ENCODE measurements at regions not wholly inside any gene's neighbourhood (a gene's known extent, or its start where the extent isn't known, plus 50 kb on each side); places are given as distances from the start of the nearest gene placed in this dataset.
A peak's percentile ranks its signal among the peaks of the same experiment; 100 is the strongest.
"Not testable (repeated sequence)": the region's sequence is repeated elsewhere in the genome, so short reads cannot be mapped to it uniquely, and the experiment has no call there.

DNA sequence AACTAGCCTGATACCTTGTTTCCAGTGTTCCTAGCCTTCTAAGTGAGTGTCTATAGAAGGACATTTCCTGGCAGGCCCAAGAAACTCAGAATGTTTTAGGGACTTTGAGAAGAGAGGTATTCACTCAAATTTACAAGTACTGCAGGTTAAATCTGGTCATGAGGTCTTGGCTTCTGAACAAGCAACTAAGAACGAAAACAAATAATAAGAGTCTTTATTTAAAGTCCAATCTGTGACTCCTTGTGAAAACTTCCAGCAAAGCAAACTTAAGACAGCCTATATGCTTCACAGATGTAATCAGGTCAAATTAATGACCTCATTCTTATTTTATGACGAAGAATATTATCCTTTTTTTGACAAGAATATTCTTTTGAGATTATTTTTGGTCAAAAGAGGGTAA, 79.4 kb upstream of the PRSS16 start:
- Mint-ChIP-seq H3K27me3 (peaks cover 4% of the 10 kb centered on the region), H3K9me3 (peaks cover 5% of the 10 kb centered on the region), H3K4me3 (no peak overlapping the region), H3K27ac (no peak overlapping the region), H3K36me3 (ENCODE audit: low read depth) (no peaks in the 10 kb centered on the region), H3K4me1 (no peaks in the 10 kb centered on the region)
- ATAC-seq (no peak), DNase-seq (no peak)

DNA sequence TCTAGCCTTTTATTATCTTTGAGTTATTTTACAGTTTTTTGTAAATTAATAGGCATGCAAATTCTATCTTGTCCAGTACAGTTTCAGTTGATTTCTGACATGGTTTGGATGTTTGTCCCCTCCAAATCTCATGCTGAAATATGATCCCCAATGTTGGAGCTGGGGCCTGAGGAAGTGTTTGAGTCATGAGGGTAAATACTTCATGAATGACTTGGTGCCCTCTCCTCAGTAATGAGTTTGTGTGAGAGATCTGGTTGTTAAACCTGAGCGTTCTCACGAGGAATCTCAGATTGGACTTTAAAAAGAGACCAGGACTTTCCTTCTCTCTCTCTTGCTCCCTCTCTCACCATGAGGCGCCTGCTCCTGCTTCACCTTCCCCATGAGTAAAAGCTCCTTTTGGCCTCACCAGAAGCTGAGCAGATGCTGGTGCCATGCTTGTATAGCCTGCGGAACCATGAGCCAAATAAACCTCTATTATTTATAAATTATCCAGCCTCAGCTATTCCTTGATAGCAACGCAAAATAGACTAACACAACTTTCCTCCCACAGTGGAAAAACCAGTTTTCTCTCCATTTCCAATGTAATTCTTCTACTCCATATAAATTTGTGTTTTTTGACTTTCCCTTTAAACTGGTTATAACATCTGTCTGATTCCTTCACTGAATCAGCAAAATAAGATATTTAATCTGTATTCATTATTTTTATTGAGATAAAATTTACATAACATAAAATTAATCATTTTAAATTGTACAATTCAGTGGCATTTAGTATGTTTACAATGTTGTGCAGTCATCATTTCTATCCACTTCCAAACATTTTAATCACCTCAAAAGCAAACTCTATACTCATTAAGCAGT, 78.7 kb upstream of the PRSS16 start:
- Mint-ChIP-seq H3K27ac (no peak overlapping the region), H3K9me3 (peaks cover 5% of the 10 kb centered on the region), H3K27me3 (peaks cover 4% of the 10 kb centered on the region), H3K4me1 (no peaks in the 10 kb centered on the region), H3K36me3 (ENCODE audit: low read depth) (no peaks in the 10 kb centered on the region), H3K4me3 (no peak overlapping the region)
- ATAC-seq (no peak), DNase-seq (no peak)

DNA sequence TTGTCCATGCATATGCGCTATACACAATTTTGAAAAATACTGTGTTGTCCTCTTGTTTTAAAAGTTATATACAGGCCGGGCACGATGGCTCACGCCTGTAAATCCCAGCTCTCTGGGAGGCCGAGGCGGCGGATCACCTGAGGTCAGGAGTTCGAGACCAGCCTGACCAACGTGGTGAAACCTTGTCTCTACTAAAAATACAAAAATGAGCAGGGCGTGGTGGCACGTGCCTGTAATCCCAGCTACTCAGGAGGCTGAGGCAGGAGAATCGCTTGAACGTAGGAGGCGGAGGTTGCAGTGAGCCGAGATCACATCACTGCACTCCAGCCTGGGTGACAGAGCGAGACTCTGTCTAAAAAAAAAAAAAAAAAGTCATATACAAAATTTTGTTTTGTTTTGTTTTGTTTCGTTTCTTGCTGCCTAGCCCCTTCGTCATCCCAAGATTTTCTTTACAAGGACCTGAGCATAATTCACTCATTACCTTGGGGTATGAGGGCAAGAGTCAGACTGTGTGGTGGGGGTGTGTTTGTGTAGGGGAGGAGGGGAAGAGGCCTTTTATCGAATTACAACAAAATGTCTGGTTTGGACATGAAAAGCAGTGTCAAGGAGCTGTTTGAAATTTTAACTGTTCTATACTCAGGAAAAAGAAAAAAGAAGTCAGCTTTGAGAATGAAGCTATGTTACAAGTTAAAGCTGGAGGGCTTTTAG, 74.8 kb upstream of the PRSS16 start:
- not testable (repeated sequence) for H3K9me3 Mint-ChIP-seq; H3K27ac Mint-ChIP-seq; H3K27me3 Mint-ChIP-seq; ATAC-seq; DNase-seq; H3K4me3 Mint-ChIP-seq; H3K36me3 Mint-ChIP-seq (ENCODE audit: low read depth)
- peaks cover 16% of the 10 kb centered on the region for H3K4me1 Mint-ChIP-seq

DNA sequence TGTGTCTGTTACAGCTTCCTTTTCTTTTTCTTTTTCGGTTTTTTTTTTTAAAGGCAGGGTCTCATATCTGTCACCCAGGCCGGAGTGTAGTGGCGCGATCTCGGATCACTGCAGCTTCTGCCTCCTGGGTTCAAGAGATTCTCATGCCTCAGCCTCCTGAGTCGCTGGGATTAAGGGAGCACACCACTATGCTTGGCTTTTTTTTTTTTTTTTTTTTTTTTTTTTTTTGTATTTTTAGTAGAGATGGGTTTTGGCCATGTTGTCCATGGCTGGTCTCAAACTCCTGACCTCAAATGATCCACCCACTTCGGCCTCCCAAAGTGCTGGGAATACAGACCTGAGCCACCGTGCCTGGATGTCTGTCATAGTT, 74.3 kb upstream of the PRSS16 start:
- H3K36me3 Mint-ChIP-seq (ENCODE audit: low read depth); ATAC-seq; H3K4me3 Mint-ChIP-seq; DNase-seq; H3K9me3 Mint-ChIP-seq; H3K27ac Mint-ChIP-seq; H3K27me3 Mint-ChIP-seq: not testable (repeated sequence)
- peaks cover 21% of the 10 kb centered on the region for H3K4me1 Mint-ChIP-seq

GRCh38 chr6:27174958-27175357, 72.5 kb upstream of the PRSS16 start:
- Mint-ChIP-seq H3K27me3 (peaks cover 13% of the 10 kb centered on the region), H3K4me1 (peaks cover 26% of the 10 kb centered on the region), H3K27ac (no peak overlapping the region), H3K9me3 (peaks cover 5% of the 10 kb centered on the region), H3K36me3 (ENCODE audit: low read depth) (peaks cover 2% of the 10 kb centered on the region), H3K4me3 (no peak overlapping the region)
- DNase-seq (no peak), ATAC-seq (no peak)

DNA sequence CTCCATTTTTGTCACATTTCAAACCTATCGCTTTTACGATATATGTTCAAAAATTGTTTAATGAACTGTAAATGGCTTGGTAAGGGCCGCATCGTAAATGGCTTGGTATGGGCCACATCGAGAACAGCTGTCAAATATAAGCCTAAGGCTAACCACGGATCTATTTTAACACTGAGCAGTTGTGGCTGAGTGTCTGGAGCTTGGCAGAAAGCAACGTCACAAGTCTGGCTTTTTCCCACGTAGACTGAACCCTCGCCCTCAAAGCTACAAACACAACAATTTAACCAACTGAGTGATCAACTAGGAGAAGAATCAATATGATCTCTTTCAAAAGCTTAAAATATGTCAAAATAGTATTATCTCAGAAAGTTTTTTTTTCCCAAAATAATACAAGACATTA, 71.4 kb upstream of the PRSS16 start:
- ATAC-seq (no peak), DNase-seq (no peak)
- H3K4me3 Mint-ChIP-seq, result peak overlapping the region; percentile 90
- peaks cover 14% of the 10 kb centered on the region for H3K27me3 Mint-ChIP-seq
- peaks cover 26% of the 10 kb centered on the region for H3K4me1 Mint-ChIP-seq
- H3K36me3 Mint-ChIP-seq (ENCODE audit: low read depth), result peaks cover 2% of the 10 kb centered on the region
- H3K9me3 Mint-ChIP-seq, result no peaks in the 10 kb centered on the region
- no peak overlapping the region for H3K27ac Mint-ChIP-seq

DNA sequence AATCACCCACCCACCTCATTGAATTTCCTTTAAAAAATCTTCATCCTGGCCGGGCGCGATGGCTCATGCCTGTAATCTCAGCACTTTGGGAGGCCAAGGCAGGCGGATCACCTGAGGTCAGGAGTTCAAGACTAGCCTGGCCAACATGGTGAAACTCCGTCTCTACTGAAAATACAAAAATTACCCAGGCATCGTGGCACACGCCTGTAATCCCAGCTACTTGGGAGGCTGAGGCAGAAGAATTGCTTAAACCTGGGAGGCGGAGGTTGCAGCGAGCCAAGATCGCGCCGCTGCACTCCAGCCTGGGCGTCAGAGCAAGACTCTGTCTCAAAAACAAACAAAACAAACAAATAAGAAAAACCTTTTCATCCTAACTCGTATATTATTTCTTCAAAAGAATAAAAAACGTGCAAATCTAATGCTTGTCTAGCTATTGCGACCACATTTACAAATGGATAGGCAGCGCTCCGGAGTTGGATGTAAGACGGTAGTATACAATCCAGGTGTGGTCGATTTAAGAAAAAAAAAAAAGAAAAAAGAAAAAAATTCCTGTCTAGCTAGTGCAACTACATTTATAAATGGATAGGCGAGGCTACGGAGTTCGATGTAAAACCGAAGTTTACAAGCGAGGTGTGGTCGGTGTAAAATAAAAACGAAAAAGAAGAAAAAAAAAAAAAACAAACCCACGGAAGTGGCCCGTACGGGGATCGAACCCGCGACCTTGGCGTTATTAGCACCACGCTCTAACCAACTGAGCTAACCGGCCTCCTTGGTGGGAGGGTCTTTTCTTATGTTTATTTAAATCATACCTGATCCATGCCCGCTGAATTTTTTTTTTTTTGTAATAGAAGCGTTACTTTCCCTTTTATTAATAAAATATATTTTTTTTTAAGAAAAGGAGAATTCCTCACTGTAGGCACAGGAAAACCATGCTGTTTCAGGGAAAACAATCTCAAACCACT, 70.7 kb upstream of the PRSS16 start:
- H3K4me1 Mint-ChIP-seq, result peaks cover 26% of the 10 kb centered on the region
- peak; percentile 24 for ATAC-seq
- peaks cover 2% of the 10 kb centered on the region for H3K36me3 Mint-ChIP-seq (ENCODE audit: low read depth)
- no peaks in the 10 kb centered on the region for H3K9me3 Mint-ChIP-seq
- peak overlapping the region; percentile 90 for H3K4me3 Mint-ChIP-seq
- H3K27me3 Mint-ChIP-seq, result peaks cover 14% of the 10 kb centered on the region
- peak overlapping the region; percentile 87 for H3K27ac Mint-ChIP-seq
- peak; percentile 63 for DNase-seq

DNA sequence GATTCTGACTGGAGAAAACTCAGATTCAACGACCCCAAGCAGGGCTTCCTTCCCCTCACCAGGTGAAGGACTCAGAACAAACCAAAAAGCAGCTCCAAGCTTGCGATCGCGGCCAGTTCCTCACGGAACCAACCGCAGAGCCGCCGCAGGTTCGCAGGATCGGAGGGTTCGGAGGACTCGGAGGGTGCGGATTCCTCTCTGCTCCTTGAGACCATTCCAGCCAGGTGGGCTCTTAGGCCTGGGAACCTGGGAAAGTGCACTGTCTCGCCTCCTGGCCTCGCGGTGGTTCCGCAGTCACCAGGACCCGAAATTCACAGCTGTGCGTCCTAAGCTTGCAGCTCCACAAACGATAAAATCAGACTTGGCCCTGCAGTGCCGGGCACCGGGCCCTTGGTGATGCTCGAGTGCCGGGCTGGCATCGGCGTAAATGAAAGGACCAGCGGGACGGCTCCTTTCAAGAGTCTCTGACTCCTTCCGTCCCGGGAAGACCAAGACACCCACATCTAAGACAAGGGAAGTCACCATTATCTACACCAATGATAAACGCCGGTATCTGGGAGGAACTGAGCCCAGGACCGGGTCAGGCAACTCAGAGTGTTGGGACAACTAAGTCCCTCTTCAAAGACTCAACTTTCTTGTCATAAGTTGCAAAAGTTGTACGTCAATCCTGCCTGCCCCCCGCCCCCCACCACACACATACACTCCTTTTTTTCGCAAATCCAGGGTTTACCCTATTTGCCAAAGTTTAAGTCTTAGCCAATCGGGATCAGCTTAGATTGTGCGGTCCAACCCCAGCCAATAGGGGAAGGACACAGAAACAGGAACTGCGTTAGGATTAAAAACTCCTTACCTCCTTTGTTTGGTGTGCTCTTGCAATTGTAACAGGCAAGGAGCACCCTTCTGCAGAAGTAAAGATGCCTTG, 69.8 kb upstream of the PRSS16 start:
- Mint-ChIP-seq H3K4me1 (peaks cover 26% of the 10 kb centered on the region), H3K9me3 (no peaks in the 10 kb centered on the region), H3K27ac (peak overlapping the region; percentile 87), H3K4me3 (peak overlapping the region; percentile 90), H3K27me3 (peaks cover 14% of the 10 kb centered on the region), H3K36me3 (ENCODE audit: low read depth) (peaks cover 2% of the 10 kb centered on the region)
- DNase-seq (peak; percentile 75), ATAC-seq (peak; percentile 87)

DNA sequence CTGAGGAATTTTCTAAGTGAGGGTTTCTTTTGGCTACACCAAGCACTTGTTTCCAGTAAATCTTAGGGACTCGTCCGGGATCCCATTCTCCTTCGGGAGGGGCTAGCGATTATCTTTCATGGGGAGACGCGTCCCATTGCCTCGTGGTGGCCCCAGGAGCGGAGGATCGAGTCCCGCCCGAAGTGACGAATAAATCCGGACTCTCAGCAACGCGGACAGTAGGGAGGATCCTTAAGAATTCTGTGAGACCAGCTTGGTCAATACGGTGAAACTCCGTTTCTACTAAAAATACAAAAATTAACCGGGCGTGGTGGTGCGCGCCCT, 69.1 kb upstream of the PRSS16 start:
- Mint-ChIP-seq H3K27ac (peak overlapping the region; percentile 87), H3K4me3 (peak overlapping the region; percentile 90), H3K36me3 (ENCODE audit: low read depth) (peaks cover 2% of the 10 kb centered on the region), H3K4me1 (peaks cover 26% of the 10 kb centered on the region), H3K9me3 (no peaks in the 10 kb centered on the region), H3K27me3 (peaks cover 14% of the 10 kb centered on the region)
- DNase-seq (peak; percentile 32), ATAC-seq (no peak)

GRCh38 chr6:27178860-27179259, 68.6 kb upstream of the PRSS16 start:
- no peak for ATAC-seq
- peak overlapping the region; percentile 90 for H3K4me3 Mint-ChIP-seq
- DNase-seq, result no peak
- peaks cover 26% of the 10 kb centered on the region for H3K4me1 Mint-ChIP-seq
- peaks cover 2% of the 10 kb centered on the region for H3K36me3 Mint-ChIP-seq (ENCODE audit: low read depth)
- no peaks in the 10 kb centered on the region for H3K9me3 Mint-ChIP-seq
- no peak overlapping the region for H3K27ac Mint-ChIP-seq
- peaks cover 14% of the 10 kb centered on the region for H3K27me3 Mint-ChIP-seq

DNA sequence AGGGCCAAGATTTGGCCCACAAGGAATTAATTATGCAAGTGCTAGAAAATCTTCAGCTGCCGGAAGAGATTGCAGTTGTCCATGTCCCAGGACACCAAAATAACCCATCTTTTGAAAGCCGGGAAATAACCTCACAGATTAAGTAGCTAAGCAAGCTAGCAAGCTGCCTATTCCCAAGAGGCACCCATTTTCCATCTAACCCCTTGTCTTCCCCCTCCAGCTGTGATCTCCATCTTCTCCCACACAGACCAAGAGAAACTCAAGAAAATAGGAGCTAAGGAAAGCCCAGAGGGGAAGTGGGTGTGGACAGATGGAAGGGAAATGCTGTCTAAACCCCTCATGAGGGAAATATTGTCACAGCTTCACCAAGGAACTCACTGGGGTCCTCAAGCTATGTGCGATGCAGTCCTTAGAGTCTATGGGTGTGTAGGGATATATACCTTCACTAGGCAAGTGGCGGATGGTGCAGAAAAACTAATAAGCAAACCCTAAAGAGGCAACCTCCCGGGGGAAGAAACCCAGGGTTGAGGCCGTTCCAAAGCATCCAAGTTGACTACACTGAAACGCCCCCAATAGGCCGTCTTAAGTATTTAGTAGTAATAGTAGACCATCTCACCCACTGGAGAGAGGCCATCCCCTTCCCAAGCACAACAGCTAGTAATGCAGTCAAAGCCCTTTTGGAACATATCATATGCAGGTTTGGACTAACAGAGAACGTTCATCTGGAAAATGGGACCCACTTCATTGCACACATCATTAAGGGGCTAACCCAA, 64.3 kb upstream of the PRSS16 start:
- Mint-ChIP-seq H3K4me3 (no peak overlapping the region), H3K9me3 (no peaks in the 10 kb centered on the region), H3K4me1 (peaks cover 9% of the 10 kb centered on the region), H3K36me3 (ENCODE audit: low read depth) (no peaks in the 10 kb centered on the region), H3K27me3 (peaks cover 10% of the 10 kb centered on the region), H3K27ac (no peak overlapping the region)
- DNase-seq (no peak), ATAC-seq (no peak)

- no peaks in the 10 kb centered on the region for H3K27me3 Mint-ChIP-seq
- peaks cover 8% of the 10 kb centered on the region for H3K4me1 Mint-ChIP-seq
- H3K36me3 Mint-ChIP-seq (ENCODE audit: low read depth), result no peaks in the 10 kb centered on the region
- no peak for DNase-seq
- H3K9me3 Mint-ChIP-seq, result no peaks in the 10 kb centered on the region
- no peak overlapping the region for H3K27ac Mint-ChIP-seq
- peak overlapping the region; percentile 87 for H3K4me3 Mint-ChIP-seq
- ATAC-seq, result no peak
Observed at GRCh38 chr6:27187231-27188060, 60.1 kb upstream of the PRSS16 start.
